ENCODE measurements at regions not wholly inside any gene's neighbourhood (a gene's known extent, or its start where the extent isn't known, plus 50 kb on each side); places are given as distances from the start of the nearest gene placed in this dataset.

GRCh38 chr13:91238036-91238435 lies 109.5 kb upstream of the MIR17HG start:
- DNase-seq (ENCODE audit: low read depth, low spot score) = no peak
- in situ Hi-C loops (cut with HindIII; ENCODE audit: low sequenced_read_pairs) = no loop called here
- no peak overlapping the region for H3K4me3 ChIP-seq (ENCODE audit: low read depth, low read length)
- TF ChIP-seq CTCF (IDR thresholded peaks at IDR 0.05; ENCODE audit: low read depth, low read length) = no peak

GRCh38 chr13:91240341-91240740 lies 107.1 kb upstream of the MIR17HG start:
- DNase-seq (ENCODE audit: low read depth, low spot score) = no peak
- in situ Hi-C loops (cut with HindIII; ENCODE audit: low sequenced_read_pairs) = no loop called here
- H3K4me3 ChIP-seq (ENCODE audit: low read depth, low read length) = no peak overlapping the region
- no peak for TF ChIP-seq CTCF (IDR thresholded peaks at IDR 0.05; ENCODE audit: low read depth, low read length)

DNA sequence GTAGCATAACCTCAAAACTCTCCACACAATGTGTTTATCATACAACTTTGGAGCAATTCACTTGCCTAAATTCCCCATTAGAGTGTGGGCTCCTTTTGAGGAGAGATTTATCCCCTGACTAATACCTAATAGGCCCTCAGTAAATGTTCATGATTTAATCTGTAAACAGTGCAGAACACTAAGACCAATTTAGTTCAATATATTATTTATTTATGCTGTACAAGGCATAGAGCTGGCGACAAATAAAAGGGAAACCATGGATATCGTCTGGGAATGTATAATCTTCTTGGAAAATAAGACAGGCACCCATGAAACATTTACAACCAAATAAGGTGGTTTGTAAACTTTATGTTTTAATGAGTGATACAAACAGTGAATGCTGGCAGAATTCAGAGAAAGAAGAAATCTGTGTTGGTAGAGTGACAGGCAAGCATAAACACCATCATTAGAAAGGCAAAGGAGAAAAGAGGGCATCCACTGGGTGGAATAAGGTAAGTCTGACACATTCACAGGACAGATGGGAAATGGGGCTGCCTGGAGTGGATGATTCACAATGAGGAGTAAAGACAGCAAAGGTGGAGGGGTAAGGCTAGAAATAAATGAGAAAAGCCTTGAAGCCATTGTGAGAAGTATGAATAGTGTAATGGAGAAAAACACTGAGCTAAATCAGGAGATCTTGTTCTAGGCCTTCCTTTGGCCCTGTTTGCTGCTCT lies 106.1 kb upstream of the MIR17HG start:
- no peak for TF ChIP-seq CTCF (IDR thresholded peaks at IDR 0.05; ENCODE audit: low read depth, low read length)
- DNase-seq (ENCODE audit: low read depth, low spot score) = no peak
- in situ Hi-C loops (cut with HindIII; ENCODE audit: low sequenced_read_pairs) = no loop called here
- H3K4me3 ChIP-seq (ENCODE audit: low read depth, low read length) = no peak overlapping the region

- in situ Hi-C loops (cut with HindIII; ENCODE audit: low sequenced_read_pairs) = no loop called here
- no peak for TF ChIP-seq CTCF (IDR thresholded peaks at IDR 0.05; ENCODE audit: low read depth, low read length)
- DNase-seq (ENCODE audit: low read depth, low spot score) = peak; percentile 58
- no peak overlapping the region for H3K4me3 ChIP-seq (ENCODE audit: low read depth, low read length)
These were observed 104.8 kb upstream of the MIR17HG start for GRCh38 chr13:91242652-91243051.

DNA sequence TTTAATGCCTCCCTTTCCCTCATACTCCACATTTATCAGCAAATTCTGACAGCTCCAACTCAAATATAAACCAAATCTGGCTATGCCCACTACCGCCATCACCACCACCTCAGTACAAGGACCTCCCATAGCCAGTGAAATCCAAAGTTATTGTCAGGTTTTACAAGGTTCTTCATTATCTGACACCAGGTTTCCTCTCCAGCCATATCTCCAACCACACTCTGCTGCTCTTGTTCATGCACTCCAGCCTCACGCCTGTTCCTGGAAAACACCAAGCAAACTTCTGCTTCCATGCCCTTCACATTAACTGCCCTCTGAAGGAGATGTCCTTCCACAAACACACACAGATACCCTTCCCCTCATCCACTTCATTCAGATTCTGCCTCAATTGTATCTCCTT lies 102.2 kb upstream of the MIR17HG start:
- in situ Hi-C loops (cut with HindIII; ENCODE audit: low sequenced_read_pairs) = no loop called here
- H3K4me3 ChIP-seq (ENCODE audit: low read depth, low read length) = no peak overlapping the region
- TF ChIP-seq CTCF (IDR thresholded peaks at IDR 0.05; ENCODE audit: low read depth, low read length) = no peak
- DNase-seq (ENCODE audit: low read depth, low spot score) = no peak

GRCh38 chr13:91247768-91248167 lies 99.7 kb upstream of the MIR17HG start:
- no peak overlapping the region for H3K4me3 ChIP-seq (ENCODE audit: low read depth, low read length)
- in situ Hi-C loops (cut with HindIII; ENCODE audit: low sequenced_read_pairs) = no loop called here
- TF ChIP-seq CTCF (IDR thresholded peaks at IDR 0.05; ENCODE audit: low read depth, low read length) = peak; percentile 36
- DNase-seq (ENCODE audit: low read depth, low spot score) = peak; percentile 27

All from astrocyte of the spinal cord (primary cell).